ENCODE measurements at regions not wholly inside any gene's neighbourhood (a gene's known extent, or its start where the extent isn't known, plus 50 kb on each side); places are given as distances from the start of the nearest gene placed in this dataset.

DNA sequence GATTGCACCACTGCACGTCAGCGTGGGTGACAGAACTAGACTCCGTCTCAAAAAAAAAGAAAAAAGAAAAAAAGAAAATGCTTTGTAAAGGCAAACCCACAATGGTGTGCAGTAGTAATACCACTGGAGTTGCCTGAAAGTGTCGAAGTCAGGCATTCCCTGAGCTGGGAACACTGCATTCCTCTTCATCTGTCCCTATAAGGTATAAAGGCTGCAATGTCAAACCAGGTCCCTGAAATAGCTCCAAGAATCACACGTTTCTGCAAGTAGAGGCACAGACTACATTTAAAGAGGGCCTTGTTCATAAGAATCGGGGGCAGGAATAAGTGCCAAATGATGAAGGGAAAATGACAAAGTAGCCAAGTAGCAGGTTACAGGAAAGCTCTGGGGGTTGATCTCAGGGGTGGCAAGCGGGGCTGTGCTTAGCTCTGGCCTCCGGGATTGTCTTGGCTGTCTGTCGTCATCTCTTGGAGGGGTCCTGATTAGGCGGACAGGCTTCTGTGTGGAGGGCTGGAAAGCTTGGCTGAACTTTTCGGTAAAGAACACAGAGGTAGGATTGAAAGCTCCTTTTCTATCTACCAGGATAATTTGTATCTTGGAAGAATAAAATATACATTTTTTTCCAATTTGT lies 109.1 kb downstream of the PFKFB3 start:
- no peaks in the 10 kb centered on the region for H3K4me1 ChIP-seq
- H3K27me3 ChIP-seq: no peaks in the 10 kb centered on the region
- H3K4me3 ChIP-seq: no peak overlapping the region
- H3K27ac ChIP-seq (replicated peaks in 1 of 4): no peak overlapping the region
- intact Hi-C loops (cut with DNase I): no loop called here
- TF ChIP-seq POLR2AphosphoS5 (IDR thresholded peaks at IDR 0.05) (no peak), EP300 (IDR thresholded peaks at IDR 0.05) (no peak), POLR2A (IDR thresholded peaks at IDR 0.05; ENCODE audit: low read depth) (no peak)
- TF ChIP-seq, protein P1, sequence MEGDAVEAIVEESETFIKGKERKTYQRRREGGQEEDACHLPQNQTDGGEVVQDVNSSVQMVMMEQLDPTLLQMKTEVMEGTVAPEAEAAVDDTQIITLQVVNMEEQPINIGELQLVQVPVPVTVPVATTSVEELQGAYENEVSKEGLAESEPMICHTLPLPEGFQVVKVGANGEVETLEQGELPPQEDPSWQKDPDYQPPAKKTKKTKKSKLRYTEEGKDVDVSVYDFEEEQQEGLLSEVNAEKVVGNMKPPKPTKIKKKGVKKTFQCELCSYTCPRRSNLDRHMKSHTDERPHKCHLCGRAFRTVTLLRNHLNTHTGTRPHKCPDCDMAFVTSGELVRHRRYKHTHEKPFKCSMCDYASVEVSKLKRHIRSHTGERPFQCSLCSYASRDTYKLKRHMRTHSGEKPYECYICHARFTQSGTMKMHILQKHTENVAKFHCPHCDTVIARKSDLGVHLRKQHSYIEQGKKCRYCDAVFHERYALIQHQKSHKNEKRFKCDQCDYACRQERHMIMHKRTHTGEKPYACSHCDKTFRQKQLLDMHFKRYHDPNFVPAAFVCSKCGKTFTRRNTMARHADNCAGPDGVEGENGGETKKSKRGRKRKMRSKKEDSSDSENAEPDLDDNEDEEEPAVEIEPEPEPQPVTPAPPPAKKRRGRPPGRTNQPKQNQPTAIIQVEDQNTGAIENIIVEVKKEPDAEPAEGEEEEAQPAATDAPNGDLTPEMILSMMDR (IDR thresholded peaks at IDR 0.05): no peak
- WGBS: 75% methylated on average over 11 of the region's 11 CpGs
- H3K36me3 ChIP-seq: no peaks in the 10 kb centered on the region
- H3K9me3 ChIP-seq: no peaks in the 10 kb centered on the region
- DNase-seq (ENCODE audit: extremely low spot score): no peak

DNA sequence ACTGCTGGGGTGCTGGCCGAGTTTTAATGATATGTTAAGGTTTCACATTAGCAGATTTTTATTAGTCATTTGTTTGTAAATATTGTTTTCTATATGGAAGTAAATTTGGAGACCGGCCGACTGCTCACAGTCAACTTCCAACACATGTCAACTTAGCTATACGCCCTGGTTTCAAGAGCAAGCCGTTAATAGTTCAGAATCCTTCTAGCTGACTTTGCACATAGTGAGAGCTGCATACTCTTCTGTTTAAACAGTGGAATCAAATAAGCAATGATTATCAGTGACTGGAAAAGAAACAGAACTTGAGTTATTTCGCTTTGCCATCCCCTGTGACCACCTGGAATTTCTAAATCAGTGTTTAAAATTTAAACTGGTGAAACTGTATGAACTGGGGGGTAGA lies 109.9 kb downstream of the PFKFB3 start:
- no peak for DNase-seq (ENCODE audit: extremely low spot score)
- intact Hi-C loops (cut with DNase I): no loop called here
- no peak overlapping the region for H3K4me3 ChIP-seq
- no peaks in the 10 kb centered on the region for H3K4me1 ChIP-seq
- no peaks in the 10 kb centered on the region for H3K27me3 ChIP-seq
- TF ChIP-seq POLR2AphosphoS5 (IDR thresholded peaks at IDR 0.05): no peak
- TF ChIP-seq POLR2A (IDR thresholded peaks at IDR 0.05; ENCODE audit: low read depth): no peak
- TF ChIP-seq, protein P1 (IDR thresholded peaks at IDR 0.05): no peak
- no peak for TF ChIP-seq EP300 (IDR thresholded peaks at IDR 0.05)
- H3K36me3 ChIP-seq: no peaks in the 10 kb centered on the region
- no peaks in the 10 kb centered on the region for H3K9me3 ChIP-seq
- no peak overlapping the region for H3K27ac ChIP-seq (replicated peaks in 1 of 4)
- WGBS: 77% methylated on average over 6 of the region's 6 CpGs

DNA sequence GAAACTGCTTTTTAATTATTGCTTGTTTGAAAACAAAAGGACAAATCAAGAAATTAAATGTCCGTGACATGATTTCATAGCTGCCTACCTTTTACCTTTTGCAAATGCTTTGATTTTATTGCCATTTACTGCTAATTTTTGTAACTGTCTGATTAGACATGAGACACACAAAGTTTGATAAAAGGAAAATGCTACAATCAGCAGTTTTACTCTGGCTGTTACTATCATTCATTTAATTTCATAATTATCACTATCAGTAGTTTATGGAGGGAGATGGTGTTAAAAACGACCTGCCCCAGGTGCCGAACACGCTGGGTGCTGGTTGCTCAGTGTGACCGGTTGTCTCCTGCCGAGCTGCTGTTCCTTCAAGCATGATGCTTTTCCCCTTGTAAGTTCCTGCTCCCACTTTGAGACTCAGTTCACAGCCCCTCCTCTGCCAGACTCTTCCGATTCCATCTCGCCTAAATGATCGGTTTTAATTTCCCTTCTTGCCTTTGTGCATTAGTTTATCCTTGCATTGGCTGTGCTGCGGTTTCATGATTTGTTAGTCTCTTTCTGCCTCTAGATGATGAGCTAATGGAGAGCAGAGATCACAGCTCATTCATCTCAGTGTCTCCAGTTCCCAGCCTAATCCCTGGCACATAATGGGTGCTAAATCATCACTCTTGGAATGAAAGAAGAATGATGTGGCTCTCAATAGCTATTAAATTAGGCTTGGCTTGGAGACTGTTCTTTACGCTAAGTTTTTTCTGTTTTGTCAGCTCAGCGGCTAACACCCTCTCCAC lies 110.6 kb downstream of the PFKFB3 start:
- Histone ChIP-seq H3K27me3 (no peaks in the 10 kb centered on the region), H3K27ac (replicated peaks in 1 of 4) (no peak overlapping the region), H3K4me1 (no peaks in the 10 kb centered on the region), H3K36me3 (no peaks in the 10 kb centered on the region), H3K4me3 (no peak overlapping the region), H3K9me3 (no peaks in the 10 kb centered on the region)
- no peak for DNase-seq (ENCODE audit: extremely low spot score)
- intact Hi-C loops (cut with DNase I): no loop called here
- TF ChIP-seq, protein P1 (IDR thresholded peaks at IDR 0.05): no peak
- 85% methylated on average over 12 of the region's 12 CpGs for WGBS

DNA sequence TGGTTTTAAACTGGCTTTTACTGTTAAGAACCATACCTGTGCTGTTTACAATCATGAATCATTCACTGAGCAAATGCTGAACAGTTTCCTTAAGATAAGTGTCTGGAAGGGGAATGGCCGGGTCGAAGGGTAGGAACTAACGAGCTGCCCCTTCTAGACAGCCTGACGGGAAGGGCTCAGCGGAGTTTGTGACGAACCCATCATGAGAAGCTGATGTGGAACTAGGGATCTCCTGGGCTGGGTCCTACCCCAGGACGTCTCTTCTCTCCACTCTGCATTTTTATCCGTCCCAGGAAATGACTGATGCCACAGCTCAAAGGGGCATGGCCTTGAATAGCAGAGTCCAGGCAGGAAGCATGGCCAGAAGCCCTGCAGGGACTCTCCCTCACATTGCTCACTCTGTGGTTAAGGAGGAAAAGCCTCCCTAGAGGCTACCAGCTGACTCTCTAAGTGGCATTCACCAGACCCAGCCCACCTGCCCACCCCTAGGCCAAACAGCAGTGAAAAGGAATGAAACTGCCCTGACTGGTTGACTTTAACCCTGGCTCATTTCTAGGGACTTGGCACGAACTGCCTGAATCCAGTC lies 112.0 kb downstream of the PFKFB3 start:
- H3K36me3 ChIP-seq: peaks cover 0 to 5% (median 0%) of the 10 kb centered on the region in 4 donors
- no peak overlapping the region for H3K27ac ChIP-seq (replicated peaks in 1 of 4)
- H3K4me3 ChIP-seq: no peak overlapping the region
- TF ChIP-seq EP300 (IDR thresholded peaks at IDR 0.05): no peak
- no peaks in the 10 kb centered on the region for H3K27me3 ChIP-seq
- 89% methylated on average over 8 of the region's 9 CpGs for WGBS
- H3K4me1 ChIP-seq: no peaks in the 10 kb centered on the region
- intact Hi-C loops (cut with DNase I): no loop called here
- DNase-seq (ENCODE audit: extremely low spot score): no peak
- H3K9me3 ChIP-seq: no peaks in the 10 kb centered on the region

DNA sequence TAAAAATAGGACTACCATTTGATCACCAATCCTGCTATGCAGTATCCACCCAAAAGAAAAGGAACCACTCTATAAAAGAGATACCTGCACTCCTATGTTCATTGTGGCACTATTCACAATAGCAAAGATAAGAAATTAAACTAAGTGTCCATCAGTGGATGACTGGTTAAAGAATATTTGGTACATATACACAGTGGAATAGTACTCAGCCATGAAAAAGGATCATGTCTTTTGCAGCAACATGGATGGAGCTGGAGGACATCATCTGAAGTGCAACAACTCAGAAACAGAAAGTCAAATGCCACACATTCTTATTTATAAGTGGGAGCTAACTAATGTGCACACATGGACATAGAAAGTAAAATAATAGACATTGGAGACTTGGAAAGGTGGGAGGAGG lies 116.4 kb downstream of the PFKFB3 start:
- no peak for TF ChIP-seq EP300 (IDR thresholded peaks at IDR 0.05)
- TF ChIP-seq POLR2AphosphoS5 (IDR thresholded peaks at IDR 0.05): no peak
- TF ChIP-seq POLR2A (IDR thresholded peaks at IDR 0.05; ENCODE audit: low read depth): no peak
- TF ChIP-seq, protein P1 (IDR thresholded peaks at IDR 0.05): no peak
- Histone ChIP-seq H3K9me3 (no peaks in the 10 kb centered on the region), H3K4me3 (no peak overlapping the region), H3K36me3 (peaks cover 0 to 5% (median 0%) of the 10 kb centered on the region in 4 donors), H3K27me3 (no peaks in the 10 kb centered on the region), H3K4me1 (no peaks in the 10 kb centered on the region), H3K27ac (replicated peaks in 1 of 4) (no peak overlapping the region)
- intact Hi-C loops (cut with DNase I): no loop called here
- no peak for DNase-seq (ENCODE audit: extremely low spot score)
